HG03039 (cell line): ENCODE measurements at regions not wholly inside any gene's neighbourhood (a gene's known extent, or its start where the extent isn't known, plus 50 kb on each side); places are given as distances from the start of the nearest gene placed in this dataset.

ENCODE experiments used
- ATAC-seq: cut with Tn5 transposase; IDR thresholded peaks from one replicate; pipeline ENCODE4 v1.9.1; 2021; ENCODE audit warnings: mild to moderate bottlenecking, moderate library complexity; ENCODE audit not compliant: unreplicated experiment

- ATAC-seq: no peak
Observed at GRCh38 chr12:59252731-59253130, 332.4 kb upstream of the LRIG3 start.

- no peak for ATAC-seq
Observed at GRCh38 chr12:59250766-59251165, 330.5 kb upstream of the LRIG3 start.

- ATAC-seq: no peak
Observed at GRCh38 chr12:59240048-59240447, 319.7 kb upstream of the LRIG3 start.

DNA sequence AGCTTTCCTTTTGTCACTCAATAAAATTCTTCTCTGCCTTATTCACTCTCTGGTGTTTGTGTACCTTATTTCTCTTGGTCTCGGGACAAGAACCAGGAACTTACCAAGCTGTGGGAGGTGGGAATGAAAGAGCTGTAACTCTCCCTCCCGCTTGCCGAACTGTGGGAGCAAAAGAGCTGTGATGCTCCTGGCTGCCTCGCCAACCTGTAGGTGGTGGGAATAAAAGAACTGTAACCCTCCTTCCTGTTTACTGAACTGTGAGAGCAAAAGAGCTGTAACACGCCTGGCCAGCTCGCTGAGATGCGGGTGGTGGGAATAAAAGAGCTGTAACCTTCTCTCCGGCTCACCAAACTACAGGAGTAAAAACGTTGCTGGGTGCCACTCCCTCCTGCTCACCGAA lies 314.1 kb upstream of the LRIG3 start:
- ATAC-seq: no peak

GRCh38 chr12:59230334-59230733 lies 310.0 kb upstream of the LRIG3 start:
- no peak for ATAC-seq

GRCh38 chr12:59219148-59219547 lies 298.8 kb upstream of the LRIG3 start:
- ATAC-seq: no peak

DNA sequence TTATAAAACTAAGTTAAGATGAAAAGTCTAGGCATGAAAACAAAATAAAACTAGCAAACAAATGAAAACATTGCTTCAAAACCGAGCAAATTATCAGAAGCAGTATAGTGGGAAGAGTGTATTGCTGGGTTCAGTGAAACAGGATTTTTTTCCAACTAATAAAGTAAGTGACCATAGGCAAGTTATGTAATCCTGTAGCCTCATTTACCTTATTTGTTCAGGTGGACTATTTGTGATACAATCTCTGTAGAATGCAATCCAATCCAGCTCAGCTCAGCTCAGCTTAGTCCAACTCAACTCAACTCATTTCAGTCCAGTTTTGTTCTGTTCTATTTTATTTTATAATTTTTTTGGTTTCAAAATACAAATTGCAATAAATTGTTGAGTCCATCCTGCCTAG lies 276.7 kb upstream of the LRIG3 start:
- ATAC-seq: no peak

DNA sequence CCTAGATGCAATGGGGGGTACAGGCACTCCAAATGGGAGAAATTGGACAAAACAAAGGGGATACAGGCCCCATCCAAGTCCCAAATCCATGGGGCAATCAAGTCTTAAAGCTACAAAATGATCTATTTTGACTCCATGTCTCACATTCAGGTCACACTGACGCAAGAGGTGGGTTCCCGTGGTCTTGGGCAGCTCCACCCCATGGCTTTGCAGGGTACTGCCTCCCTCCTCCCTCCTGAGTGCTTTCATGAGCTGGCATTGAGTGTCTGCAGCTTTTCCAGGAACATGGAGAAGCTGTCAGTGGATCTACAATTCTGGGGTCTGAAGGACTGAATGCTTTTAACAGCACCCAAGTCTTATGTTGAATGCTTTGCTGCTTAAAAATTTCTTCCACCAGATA lies 274.5 kb upstream of the LRIG3 start:
- no peak for ATAC-seq

DNA sequence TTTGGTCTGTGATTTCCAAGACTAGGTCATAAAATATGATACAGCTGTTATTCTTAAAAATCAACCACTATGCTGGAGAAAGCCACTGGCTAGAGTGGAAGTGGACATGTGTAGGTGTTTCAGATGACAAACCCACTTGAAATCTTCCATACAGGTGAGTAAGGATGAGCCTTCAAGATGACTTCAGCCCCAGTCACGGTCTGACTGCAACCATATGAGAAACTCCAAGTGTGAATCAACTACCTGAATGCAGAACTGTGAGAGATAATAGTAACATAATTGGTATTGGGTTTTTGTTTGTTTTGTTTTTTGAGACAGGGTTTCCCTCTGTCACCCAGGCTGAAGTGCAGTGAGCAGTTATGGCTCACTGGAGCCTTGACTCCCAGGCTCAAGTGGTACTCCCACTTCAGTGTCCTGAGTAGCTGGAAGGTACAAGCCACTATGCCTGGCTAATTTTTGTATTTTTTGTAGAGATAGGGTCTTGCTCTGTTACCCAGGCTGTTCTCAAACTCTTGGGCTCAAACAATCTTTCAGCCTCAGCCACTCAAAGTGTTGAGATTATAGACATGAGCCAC lies 273.3 kb upstream of the LRIG3 start:
- no peak for ATAC-seq

DNA sequence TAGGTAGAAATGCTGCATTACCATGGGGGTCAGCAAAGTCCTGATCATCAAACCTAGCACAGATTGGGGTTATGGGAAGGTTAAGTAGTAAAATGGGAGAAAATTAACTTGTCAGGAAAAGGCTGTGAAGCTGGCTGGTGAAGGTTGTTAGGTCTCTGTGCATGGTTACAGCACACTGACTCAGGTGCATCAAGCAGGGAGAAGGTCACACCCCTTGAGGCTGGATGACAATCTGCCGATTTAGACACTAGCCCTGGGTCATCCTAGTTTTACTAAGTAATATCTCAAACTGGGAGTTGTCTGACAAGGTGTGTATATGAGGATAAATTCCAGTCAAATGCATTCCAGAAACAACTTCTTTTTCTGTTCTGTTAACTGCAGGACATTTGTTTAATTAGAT lies 271.1 kb upstream of the LRIG3 start:
- no peak for ATAC-seq

- no peak for ATAC-seq
Observed at GRCh38 chr12:59186451-59186850, 266.1 kb upstream of the LRIG3 start.

- no peak for ATAC-seq
Observed at GRCh38 chr12:59185295-59185694, 265.0 kb upstream of the LRIG3 start.

DNA sequence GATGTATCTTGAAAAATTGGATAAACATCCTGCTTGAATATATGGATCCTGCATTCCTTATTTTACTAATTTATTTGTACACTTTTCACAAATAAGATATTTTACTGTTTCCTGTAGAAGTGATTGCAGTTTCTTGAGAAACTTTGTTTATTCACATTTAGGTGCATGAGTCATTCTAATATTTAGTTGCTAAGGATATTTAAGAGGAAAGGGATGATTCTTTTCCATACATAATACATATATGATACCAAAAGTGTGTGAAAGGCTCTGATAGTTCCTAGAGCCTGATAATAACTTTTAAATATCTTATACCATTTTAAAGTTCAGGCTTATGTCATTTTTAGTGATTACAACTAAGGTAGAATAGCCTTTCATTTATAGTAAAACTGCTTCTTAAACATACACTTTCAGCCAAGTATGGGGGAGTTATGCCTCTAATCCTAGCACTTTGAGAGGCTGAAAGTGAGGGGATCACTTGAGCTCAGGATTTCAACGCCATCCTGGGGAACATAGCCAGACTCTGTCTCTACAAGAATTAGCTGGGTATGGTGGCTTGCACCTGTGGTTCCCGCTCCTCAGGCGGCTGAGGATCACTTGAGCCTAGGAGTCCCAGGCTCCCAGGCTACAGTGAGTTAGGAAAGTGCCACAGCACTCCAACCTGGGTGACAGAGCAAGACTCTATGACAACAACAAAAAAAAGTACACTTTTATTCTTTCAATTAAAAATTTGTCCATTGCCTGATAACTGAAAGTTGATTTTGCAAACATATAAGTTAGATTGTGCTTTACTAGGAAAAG lies 262.6 kb upstream of the LRIG3 start:
- ATAC-seq: no peak

DNA sequence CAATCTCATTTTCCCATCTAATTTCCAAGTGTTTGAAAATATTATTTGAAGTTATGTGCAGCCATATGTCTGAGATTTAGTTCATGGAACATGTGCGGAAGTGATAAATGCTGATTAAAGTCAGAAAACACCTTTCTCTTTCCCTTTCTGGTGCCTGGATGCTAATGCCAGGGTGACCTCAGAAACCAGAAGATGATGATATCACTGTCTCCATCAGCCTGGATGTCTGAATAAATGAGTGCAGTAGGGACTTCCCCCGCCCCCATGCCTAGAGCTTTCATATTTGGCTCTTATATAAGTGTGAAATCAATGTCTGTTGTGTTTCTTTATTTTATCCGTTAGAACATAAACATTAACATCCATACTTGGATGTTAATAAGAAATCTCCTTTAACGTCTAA lies 261.9 kb upstream of the LRIG3 start:
- ATAC-seq: no peak

- no peak for ATAC-seq
Observed at GRCh38 chr12:59181196-59181777, 261.0 kb upstream of the LRIG3 start.

DNA sequence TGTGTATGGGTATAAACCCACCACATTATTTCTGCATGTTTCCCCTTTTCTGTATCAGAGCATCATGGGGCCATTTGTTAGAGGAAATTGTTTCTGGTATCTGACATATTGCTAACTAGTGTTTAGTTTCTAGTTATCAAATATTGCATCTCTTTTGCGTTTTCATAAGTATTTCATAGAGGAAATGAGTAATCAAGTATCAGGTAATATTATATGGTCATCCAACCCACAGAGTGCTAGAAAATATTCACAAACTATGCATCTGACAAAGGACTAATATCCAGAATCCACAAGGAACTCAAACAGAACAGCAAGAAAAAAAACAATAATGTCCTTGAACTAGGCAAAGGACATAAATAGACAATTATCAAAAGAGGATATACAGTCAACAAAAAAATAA lies 258.9 kb upstream of the LRIG3 start:
- no peak for ATAC-seq

- no peak for ATAC-seq
Observed at GRCh38 chr12:59173695-59174094, 253.4 kb upstream of the LRIG3 start.

DNA sequence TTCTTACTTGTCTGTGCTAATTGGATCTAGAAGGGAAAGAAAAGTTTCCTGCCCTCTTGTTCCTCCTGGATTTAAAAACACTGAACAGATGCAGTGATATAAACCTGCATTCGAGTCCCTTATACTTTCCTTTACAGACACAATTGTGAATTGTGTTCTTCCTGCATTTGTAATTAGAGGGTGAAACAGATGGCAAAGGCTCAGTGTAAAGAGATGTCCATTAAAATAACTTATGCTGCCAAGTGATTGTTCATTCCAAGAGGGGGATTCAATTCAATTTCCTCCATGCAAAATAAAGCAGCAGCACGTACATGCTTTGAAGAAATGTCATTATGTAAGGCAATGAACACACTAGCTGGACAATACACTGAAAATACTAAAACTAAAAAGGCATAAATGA lies 248.3 kb upstream of the LRIG3 start:
- ATAC-seq: no peak

DNA sequence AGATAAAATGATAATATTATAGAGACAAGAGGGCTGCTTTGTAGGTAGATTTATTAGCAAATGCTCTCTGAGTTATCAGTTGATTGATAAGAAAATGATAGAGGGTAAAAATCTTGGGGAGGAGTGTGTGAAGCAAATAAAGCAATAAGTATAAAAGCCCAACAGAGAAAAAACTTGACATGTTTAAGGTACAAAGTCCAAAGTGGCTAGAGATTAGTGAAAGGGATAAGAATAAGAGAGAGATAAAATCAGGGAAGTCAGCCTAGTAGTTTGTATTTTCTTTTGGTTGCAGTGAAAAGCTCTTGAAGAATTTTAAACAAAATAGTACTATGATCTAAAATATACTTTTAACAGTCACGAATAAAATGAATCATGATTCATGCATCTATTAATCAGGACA lies 246.2 kb upstream of the LRIG3 start:
- no peak for ATAC-seq

GRCh38 chr12:59164991-59165718 lies 244.9 kb upstream of the LRIG3 start:
- ATAC-seq: no peak

- ATAC-seq: no peak
Observed at GRCh38 chr12:59164226-59164625, 243.9 kb upstream of the LRIG3 start.

GRCh38 chr12:59158681-59159080 lies 238.4 kb upstream of the LRIG3 start:
- no peak for ATAC-seq
